Heart left ventricle (tissue), 16 donors: ENCODE measurements at regions not wholly inside any gene's neighbourhood (a gene's known extent, or its start where the extent isn't known, plus 50 kb on each side); places are given as distances from the start of the nearest gene placed in this dataset.

Experiments
- ATAC-seq, 4 donors: fragments of 200-7000 bp; cut with Tn5 transposase; one replicate each; pipeline ENCODE4 v1.9.1; 2020 to 2022; ENCODE audit warnings: moderate library complexity in 4 of 4, mild to moderate bottlenecking in 3 of 4, moderate number of reproducible peaks in 1 of 4
- DNase-seq, 5 donors: peaks; one replicate each; pipeline ENCODE4 v3.0.0-alpha.2; 2020
- H3K27ac ChIP-seq, 12 donors: fragments of 200-600 bp; sonication (generic) in 4 of 12; one replicate each; pipeline versions ENCODE4 v1.5.0 to v1.8.0; 2016 to 2022; ENCODE audit warnings: mild to moderate bottlenecking in 2 of 12
- H3K27me3 ChIP-seq, 9 donors: fragments of 200-600 bp; sonication (generic) in 2 of 9; one replicate each; pipeline versions ENCODE4 v1.5.1 to v1.8.0; 2016 to 2022; ENCODE audit warnings: mild to moderate bottlenecking in 3 of 9
- H3K36me3 ChIP-seq, 9 donors: fragments of 200-600 bp; sonication (generic) in 2 of 9; one replicate each; pipeline versions ENCODE4 v1.5.0 to v1.8.0; 2018 to 2022; ENCODE audit warnings: mild to moderate bottlenecking in 2 of 9
- H3K4me1 ChIP-seq, 12 donors: fragments of 200-600 bp; sonication (generic) in 4 of 12; one replicate each; pipeline versions ENCODE4 v1.5.0 to v1.8.0; 2016 to 2022; ENCODE audit warnings: mild to moderate bottlenecking in 3 of 12
- H3K4me3 ChIP-seq, 12 donors: fragments of 200-600 bp; sonication (generic) in 4 of 12; one replicate each; pipeline versions ENCODE4 v1.5.0 to v1.8.0; 2017 to 2022; ENCODE audit warnings: mild to moderate bottlenecking in 9 of 12, moderate library complexity in 4 of 12
- H3K9me3 ChIP-seq, 12 donors: fragments of 200-600 bp; sonication (generic) in 4 of 12; one replicate each; pipeline versions ENCODE4 v1.5.0 to v1.8.0; 2016 to 2022; ENCODE audit warnings: mild to moderate bottlenecking in 1 of 12
- CTCF ChIP-seq, 12 donors: fragments of 200-600 bp; sonication (generic) in 4 of 12; IDR thresholded peaks; one replicate each; pipeline versions ENCODE4 v1.5.0 to v1.8.0; 2018 to 2022; ENCODE audit warnings: antibody characterized with exemption in 12 of 12, mild to moderate bottlenecking in 5 of 12
- POLR2A ChIP-seq, 2 donors: fragments of 450-650 bp; IDR thresholded peaks; one replicate each; pipeline ENCODE4 v1.6.1; 2017; ENCODE audit warnings: antibody characterized with exemption in 2 of 2, mild to moderate bottlenecking in 2 of 2, moderate library complexity in 2 of 2
- WGBS, 4 donors: extraction: QIAGEN DNeasy Blood & Tissue Kit in 2 of 4; methylation state at CpG; one replicate each; pipeline versions ENCODE4 v1.1.5 to v1.1.7; 2013 to 2018; 5-methylcytosine and 5-hydroxymethylcytosine counted together
- intact Hi-C, 10 donors: fragments of 100-400 bp; cut with DNase I; formaldehyde crosslinking; loops; one replicate each; pipeline versions ENCODE4 v1.11.1 to v1.14.2; 2022
- donor health status: ischemic (EF 13 %, LVEDD 7.1; RV severe dilation, severe dysfunction).
- donor health status: healthy with polysubstance abuse.
- donor health status: DM: no; HTN: yes; CAD: no.
- donor health status: DM: no; HTN: no; CAD: no.
- donor health status: ischemic (EF 25% LVEDD 6.9; RV normal size, moderate dysfunction).
- donor health status: ischemic (EF 25% LVEDD 5.7; RV mildly dilated, moderate dysfunction).
- donor health status: healthy.
- donor health status: DM: yes; HTN: yes; CAD: no.
- donor health status: ischemic (EF 35%, LVEDD 5.7; RV mildly dilated, moderate dysfunction).
- donor health status: nonischemic (EF 11% LVEDD 7.7; RV severe dilation, severe dysfunction).
- donor health status: DM: yes; HTN: yes; CAD: no.
- donor health status: PGD.
- donor health status: ischemic (EF 29% LVEDD 5.4; RV normal size, mild dysfunction).
- donor health status: nonischemic (EF 23%, LVEDD 6.1; RV moderate dilation, normal function).

GRCh38 chr7:25069900-25070443, 55.1 kb downstream of the CYCS start:
- peak in 3 of 5 donors; percentile 29 to 57 (median 49) for DNase-seq

DNA sequence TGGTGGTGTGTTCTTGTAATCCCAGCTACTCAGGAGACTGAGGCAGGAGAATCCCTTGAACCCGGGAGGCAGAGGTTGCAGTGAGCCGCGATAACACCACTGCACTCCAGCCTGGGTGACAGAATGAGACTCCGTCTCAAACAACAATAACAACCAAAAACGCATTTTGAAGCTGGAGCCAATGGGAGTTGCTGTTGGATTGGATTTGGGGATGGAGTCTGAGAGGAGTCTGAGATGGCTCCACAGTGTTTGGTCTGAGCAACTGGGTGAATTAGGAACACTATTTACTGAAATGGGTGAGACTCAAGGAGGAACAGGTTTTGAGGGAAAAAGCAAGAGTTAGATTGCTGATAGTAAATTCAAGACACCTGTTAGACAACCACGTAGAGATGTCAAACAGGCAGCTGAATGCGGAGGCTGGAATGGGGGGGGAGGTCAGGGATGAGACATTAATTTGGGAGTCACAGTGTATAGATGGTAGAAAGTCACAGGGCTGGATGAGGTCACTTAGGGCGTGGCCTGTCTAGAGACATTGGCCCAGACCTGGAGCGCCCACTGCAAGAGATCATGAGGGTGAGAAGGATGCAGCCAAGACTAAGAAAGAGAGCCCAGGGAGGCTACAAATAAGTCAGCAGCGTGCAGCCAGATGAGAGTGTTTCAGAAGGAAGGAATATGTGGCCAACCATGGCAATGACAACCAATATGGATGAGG, 56.4 kb downstream of the CYCS start:
- no peaks in the 10 kb centered on the region for H3K27me3 ChIP-seq
- no peak overlapping the region for H3K27ac ChIP-seq
- peaks cover 0 to 10% (median 0%) of the 10 kb centered on the region in 12 donors for H3K4me1 ChIP-seq
- H3K4me3 ChIP-seq, result no peak overlapping the region
- TF ChIP-seq CTCF (IDR thresholded peaks at IDR 0.05), result no peak
- no peak for TF ChIP-seq POLR2A (IDR thresholded peaks at IDR 0.05)
- 78 to 84% (median 80%) methylated on average over 10 of the region's 10 CpGs for WGBS, 4 donors
- no peak for DNase-seq
- no peaks in the 10 kb centered on the region for H3K9me3 ChIP-seq
- H3K36me3 ChIP-seq, result no peaks in the 10 kb centered on the region
- intact Hi-C loops, result loop anchor here in 5 of 10 donors (2.0 to 10.0 kb wide), 4 partner anchors 84 to 246 kb away; partner anchors contain the start of gene OSBPL3 (in 5 of the 5)
- ATAC-seq, result peak in 1 of 4 donors; percentile 36

More at GRCh38 chr7:25069900-25070443, 55.1 kb downstream of the CYCS start:
- H3K27me3 ChIP-seq, result no peaks in the 10 kb centered on the region
- 15 to 30% (median 24%) methylated on average over 11 of the region's 11 CpGs for WGBS, 4 donors
- intact Hi-C loops, result loop anchor here (1.0 to 10.0 kb wide), 9 partner anchors 85 to 258 kb away; partner anchors contain the start of gene OSBPL3 (in 8 of the 10)
- no peaks in the 10 kb centered on the region for H3K36me3 ChIP-seq
- no peaks in the 10 kb centered on the region for H3K9me3 ChIP-seq
- no peak for TF ChIP-seq POLR2A (IDR thresholded peaks at IDR 0.05)
- peak; percentile 84 to 93 (median 90) for TF ChIP-seq CTCF (IDR thresholded peaks at IDR 0.05)
- ATAC-seq, result peak in 3 of 4 donors; percentile 53 to 70 (median 56)
- no peak overlapping the region for H3K27ac ChIP-seq
- peaks cover 0 to 10% (median 0%) of the 10 kb centered on the region in 12 donors for H3K4me1 ChIP-seq
- H3K4me3 ChIP-seq, result peak overlapping the region in 7 of 12 donors; percentile 12 to 47 (median 28)

- ATAC-seq, result no peak
- Histone ChIP-seq H3K9me3 (no peaks in the 10 kb centered on the region), H3K4me3 (no peak overlapping the region), H3K4me1 (peaks cover 0 to 10% (median 0%) of the 10 kb centered on the region in 12 donors), H3K27ac (no peak overlapping the region), H3K27me3 (no peaks in the 10 kb centered on the region), H3K36me3 (no peaks in the 10 kb centered on the region)
- TF ChIP-seq POLR2A (IDR thresholded peaks at IDR 0.05) (no peak), CTCF (IDR thresholded peaks at IDR 0.05) (no peak)
- no peak for DNase-seq
- WGBS, 4 donors, result 57 to 65% (median 62%) methylated on average over 6 of the region's 6 CpGs
- intact Hi-C loops, result loop anchor here in 5 of 10 donors (2.0 to 10.0 kb wide), 4 partner anchors 83 to 245 kb away; partner anchors contain the start of gene OSBPL3 (in 5 of the 5)
Measured at GRCh38 chr7:25067726-25068501, 57.1 kb downstream of the CYCS start.
